H1 (cell line): ENCODE measurements at regions not wholly inside any gene's neighbourhood (a gene's known extent, or its start where the extent isn't known, plus 50 kb on each side); places are given as distances from the start of the nearest gene placed in this dataset.

ENCODE experiments used
- ATF2 ChIP-seq: IDR thresholded peaks from 2 replicates; pipeline ENCODE4 v1.6.1; 2012; ENCODE audit warnings: low read length, inconsistent platforms
- ATF3 ChIP-seq: IDR thresholded peaks from 2 replicates; pipeline ENCODE4 v1.6.1; 2011; ENCODE audit warnings: low read depth, mild to moderate bottlenecking, low read length; ENCODE audit not compliant: insufficient read depth
- CEBPB ChIP-seq: IDR thresholded peaks from 2 replicates; pipeline ENCODE4 v1.6.1; 2012; ENCODE audit warnings: low read depth, low read length
- CHD2 ChIP-seq: IDR thresholded peaks from 2 replicates; pipeline ENCODE4 v1.6.1; 2012; ENCODE audit warnings: low read length, improper control_type of control experiment
- CTCF ChIP-seq, 3 experiments: IDR thresholded peaks; 1 replicate in 2 of 3; 2 replicates in 1 of 3; pipeline versions ENCODE4 v1.5.1 to v1.6.1; 2011; ENCODE audit warnings: low read length in 3 of 3, mild to moderate bottlenecking in 3 of 3, inconsistent platforms in 2 of 3, low read depth in 1 of 3, moderate library complexity in 1 of 3; ENCODE audit not compliant: insufficient read depth in 1 of 3; ENCODE audit errors: control extremely low read depth in 1 of 3
- EZH2 ChIP-seq: fragments of 200-600 bp; sonication (generic); IDR thresholded peaks from 2 replicates; pipeline ENCODE4 v1.7.1; 2012; ENCODE audit warnings: low read depth, mild to moderate bottlenecking, moderate library complexity, low read length, inconsistent platforms; ENCODE audit not compliant: severe bottlenecking
- GTF2F1 ChIP-seq: IDR thresholded peaks from 2 replicates; pipeline ENCODE4 v1.6.1; 2012; ENCODE audit warnings: low read depth, low read length, improper control_type of control experiment, borderline replicate concordance
- HDAC2 ChIP-seq, 2 experiments: fragments of 300-600 bp in 1 of 2; sonication (generic) in 1 of 2; IDR thresholded peaks; 2 replicates each; pipeline ENCODE4 v1.6.1; 2011 to 2012; ENCODE audit warnings: low read depth in 2 of 2, low read length in 2 of 2, mild to moderate bottlenecking in 2 of 2, moderate library complexity in 2 of 2, borderline replicate concordance in 1 of 2, inconsistent platforms in 1 of 2
- JUND ChIP-seq: IDR thresholded peaks from 2 replicates; pipeline ENCODE4 v1.6.1; 2011; ENCODE audit warnings: mild to moderate bottlenecking, improper control_type of control experiment, low read length
- POLR2A ChIP-seq, 2 experiments: IDR thresholded peaks; 1 replicate in 1 of 2; 2 replicates in 1 of 2; pipeline ENCODE4 v1.6.1; 2011; ENCODE audit warnings: low read depth in 2 of 2, low read length in 2 of 2, mild to moderate bottlenecking in 2 of 2; ENCODE audit errors: control extremely low read depth in 1 of 2
- POLR2AphosphoS5 ChIP-seq: IDR thresholded peaks from 2 replicates; pipeline ENCODE4 v1.6.1; 2011; ENCODE audit warnings: low read depth, low read length
- SRF ChIP-seq: IDR thresholded peaks from 2 replicates; pipeline ENCODE4 v1.6.1; 2011; ENCODE audit warnings: mild to moderate bottlenecking, low read depth, low read length, moderate library complexity
- USF2 ChIP-seq: IDR thresholded peaks from 2 replicates; pipeline ENCODE4 v1.6.1; 2011; ENCODE audit warnings: low read length, improper control_type of control experiment
- ZNF274 ChIP-seq: IDR thresholded peaks from 2 replicates; pipeline ENCODE4 v1.7.0; 2012; ENCODE audit warnings: low read length, borderline replicate concordance; ENCODE audit errors: extremely low read depth

GRCh38 chrX:149092179-149092578, 412.9 kb downstream of the IDS start:
- TF ChIP-seq SRF (no peak), ATF3 (no peak), EZH2 (no peak), GTF2F1 (no peak), CEBPB (no peak), JUND (no peak), HDAC2 (IDR thresholded peaks at IDR 0.05; ENCODE audit: borderline replicate concordance in 1 of 2, low read depth in 2 of 2, low read length in 2 of 2) (no peak), POLR2A (IDR thresholded peaks at IDR 0.05; ENCODE audit: control extremely low read depth in 1 of 2, low read depth in 2 of 2, low read length in 2 of 2) (no peak), POLR2AphosphoS5 (no peak), CTCF (IDR thresholded peaks at IDR 0.05; ENCODE audit: control extremely low read depth in 1 of 3, insufficient read depth in 1 of 3, low read depth in 1 of 3, low read length in 3 of 3) (no peak), ATF2 (no peak), CHD2 (no peak), USF2 (no peak), ZNF274 (no peak)
